Fibroblast of the aortic adventitia (primary cell): ENCODE measurements at regions not wholly inside any gene's neighbourhood (a gene's known extent, or its start where the extent isn't known, plus 50 kb on each side); places are given as distances from the start of the nearest gene placed in this dataset.
A peak's percentile ranks its signal among the peaks of the same experiment; 100 is the strongest.
"Not testable (repeated sequence)": the region's sequence is repeated elsewhere in the genome, so short reads cannot be mapped to it uniquely, and the experiment has no call there.

Source experiments
- DNase-seq: peaks from one replicate; pipeline ENCODE4 v3.0.0-alpha.2; 2010; ENCODE audit warnings: low read depth
- H3K4me3 ChIP-seq: 2 replicates; pipeline ENCODE4 v1.5.1; 2011; ENCODE audit warnings: low read depth, mild to moderate bottlenecking, control low read depth, low read length, moderate library complexity
- CTCF ChIP-seq: IDR thresholded peaks from 2 replicates; pipeline ENCODE4 v1.5.1; 2011; ENCODE audit warnings: mild to moderate bottlenecking, low read length, control low read depth, inconsistent platforms; ENCODE audit not compliant: insufficient read depth

GRCh38 chr21:15468368-15468767, 261.4 kb upstream of the USP25 start:
- no peak overlapping the region for H3K4me3 ChIP-seq
- DNase-seq = no peak
- no peak for TF ChIP-seq CTCF

GRCh38 chr21:15472108-15473040, 257.4 kb upstream of the USP25 start:
- no peak for TF ChIP-seq CTCF
- DNase-seq = no peak
- H3K4me3 ChIP-seq = no peak overlapping the region

- not testable (repeated sequence) for H3K4me3 ChIP-seq, DNase-seq
These were observed 252.0 kb upstream of the USP25 start for GRCh38 chr21:15477773-15478172.

GRCh38 chr21:15480160-15480559, 249.6 kb upstream of the USP25 start:
- no peak for TF ChIP-seq CTCF
- DNase-seq = no peak
- H3K4me3 ChIP-seq = no peak overlapping the region

- peak; percentile 95 for DNase-seq
- peak; percentile 95 for TF ChIP-seq CTCF
- H3K4me3 ChIP-seq = no peak overlapping the region
These were observed 246.5 kb upstream of the USP25 start for GRCh38 chr21:15483138-15483780.

- no peak for TF ChIP-seq CTCF
- DNase-seq = no peak
- H3K4me3 ChIP-seq = no peak overlapping the region
These were observed 243.2 kb upstream of the USP25 start for GRCh38 chr21:15486460-15487195.

- TF ChIP-seq CTCF = no peak
- DNase-seq = no peak
These were observed 242.6 kb upstream of the USP25 start for GRCh38 chr21:15487196-15487550.

More at GRCh38 chr21:15487196-15487550, 242.6 kb upstream of the USP25 start:
- no peak overlapping the region for H3K4me3 ChIP-seq
